ENCODE measurements at regions not wholly inside any gene's neighbourhood (a gene's known extent, or its start where the extent isn't known, plus 50 kb on each side); places are given as distances from the start of the nearest gene placed in this dataset.

GRCh38 chr15:62922514-62922913, 120.0 kb upstream of the TPM1 start:
- Histone ChIP-seq H3K27ac (no peak overlapping the region), H3K4me3 (no peak overlapping the region), H4K20me1 (ENCODE audit: insufficient read depth) (no peaks in the 10 kb centered on the region), H3F3A (ENCODE audit: insufficient read depth, low read depth) (no peaks in the 10 kb centered on the region), H3K79me2 (ENCODE audit: low read depth) (no peaks in the 10 kb centered on the region), H3K9me2 (ENCODE audit: insufficient read depth) (no peaks in the 10 kb centered on the region), H2AFZ (no peak overlapping the region), H3K9me3 (ENCODE audit: insufficient read depth, low read depth) (no peaks in the 10 kb centered on the region), H3K4me2 (no peak overlapping the region), H3K4me1 (replicated peaks; ENCODE audit: insufficient read depth) (no peaks in the 10 kb centered on the region; the same call in 1 of the 2 replicates), H3K36me3 (ENCODE audit: low read depth) (no peaks in the 10 kb centered on the region), H3K27me3 (ENCODE audit: insufficient read depth, low read depth) (no peaks in the 10 kb centered on the region)
- no peak for TF ChIP-seq EZH2 (IDR thresholded peaks at IDR 0.05; ENCODE audit: low read depth)
- TF ChIP-seq, protein P1, sequence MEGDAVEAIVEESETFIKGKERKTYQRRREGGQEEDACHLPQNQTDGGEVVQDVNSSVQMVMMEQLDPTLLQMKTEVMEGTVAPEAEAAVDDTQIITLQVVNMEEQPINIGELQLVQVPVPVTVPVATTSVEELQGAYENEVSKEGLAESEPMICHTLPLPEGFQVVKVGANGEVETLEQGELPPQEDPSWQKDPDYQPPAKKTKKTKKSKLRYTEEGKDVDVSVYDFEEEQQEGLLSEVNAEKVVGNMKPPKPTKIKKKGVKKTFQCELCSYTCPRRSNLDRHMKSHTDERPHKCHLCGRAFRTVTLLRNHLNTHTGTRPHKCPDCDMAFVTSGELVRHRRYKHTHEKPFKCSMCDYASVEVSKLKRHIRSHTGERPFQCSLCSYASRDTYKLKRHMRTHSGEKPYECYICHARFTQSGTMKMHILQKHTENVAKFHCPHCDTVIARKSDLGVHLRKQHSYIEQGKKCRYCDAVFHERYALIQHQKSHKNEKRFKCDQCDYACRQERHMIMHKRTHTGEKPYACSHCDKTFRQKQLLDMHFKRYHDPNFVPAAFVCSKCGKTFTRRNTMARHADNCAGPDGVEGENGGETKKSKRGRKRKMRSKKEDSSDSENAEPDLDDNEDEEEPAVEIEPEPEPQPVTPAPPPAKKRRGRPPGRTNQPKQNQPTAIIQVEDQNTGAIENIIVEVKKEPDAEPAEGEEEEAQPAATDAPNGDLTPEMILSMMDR (conservative IDR thresholded peaks at IDR 0.05): no peak
- no TSS peak for BruUV-seq (replicated peaks)
- no peak for DNase-seq
- POLR2A ChIA-PET (ENCODE audit: unreplicated experiment): interaction anchor here (0.6 kb wide), 1 partner anchor 127 kb away, joined by 9 read pairs; no protein-coding TSS in a partner anchor
- CTCF ChIA-PET: no interaction called here
- intact Hi-C loops (cut with micrococcal nuclease; ENCODE audit: unreplicated experiment): loop anchor here (10.0 kb wide), 1 partner anchor 122 kb away; the partner anchor contains the start of gene TPM1

- TF ChIP-seq, protein P1 (conservative IDR thresholded peaks at IDR 0.05): no peak
- no peak for TF ChIP-seq EZH2 (IDR thresholded peaks at IDR 0.05; ENCODE audit: low read depth)
Measured at GRCh38 chr15:62925875-62926274, 116.7 kb upstream of the TPM1 start.

DNA sequence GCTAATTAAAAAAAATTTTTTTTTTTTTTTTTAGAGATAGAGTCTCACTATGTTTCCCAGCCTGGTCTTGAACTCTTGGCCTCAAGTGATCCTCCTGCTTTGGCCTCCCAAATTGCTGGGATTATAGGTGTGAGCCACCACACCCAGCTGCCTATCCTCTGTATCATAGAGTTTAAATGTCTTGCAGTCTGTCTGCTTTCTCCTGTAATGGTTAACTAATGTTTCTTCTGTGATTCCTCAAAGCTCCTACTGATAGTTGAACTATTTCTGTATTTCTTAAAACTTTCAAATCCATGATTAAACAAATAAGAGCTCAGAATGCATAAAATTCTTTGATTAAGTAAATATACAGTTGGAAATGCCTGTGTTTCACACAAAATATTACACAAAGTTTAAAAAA, 115.4 kb upstream of the TPM1 start:
- Histone ChIP-seq H3K4me2 (no peak overlapping the region), H3K36me3 (ENCODE audit: low read depth) (no peaks in the 10 kb centered on the region), H3K4me1 (replicated peaks; ENCODE audit: insufficient read depth) (peaks cover 23% of the 10 kb centered on the region), H3K27ac (no peak overlapping the region), H3K27me3 (ENCODE audit: insufficient read depth, low read depth) (no peaks in the 10 kb centered on the region), H4K20me1 (ENCODE audit: insufficient read depth) (no peaks in the 10 kb centered on the region), H3K79me2 (ENCODE audit: low read depth) (no peaks in the 10 kb centered on the region), H3K4me3 (no peak overlapping the region), H3F3A (ENCODE audit: insufficient read depth, low read depth) (peaks cover 21% of the 10 kb centered on the region; the same call in 1 of the 2 replicates), H2AFZ (no peak overlapping the region), H3K9me3 (ENCODE audit: insufficient read depth, low read depth) (no peaks in the 10 kb centered on the region), H3K9me2 (ENCODE audit: insufficient read depth) (no peaks in the 10 kb centered on the region)
- TF ChIP-seq, protein P1 (conservative IDR thresholded peaks at IDR 0.05): no peak
- no peak for TF ChIP-seq EZH2 (IDR thresholded peaks at IDR 0.05; ENCODE audit: low read depth)
- POLR2A ChIA-PET (ENCODE audit: unreplicated experiment): no interaction called here
- intact Hi-C loops (cut with micrococcal nuclease; ENCODE audit: unreplicated experiment): loop anchor here (10.0 kb wide), 1 partner anchor 118 kb away; the partner anchor contains the start of gene TPM1
- CTCF ChIA-PET: interaction anchor here (0.6 kb wide), 1 partner anchor 421 kb away, joined by 5 read pairs; no protein-coding TSS in a partner anchor
- no TSS peak for BruUV-seq (replicated peaks)
- no peak for DNase-seq

More at GRCh38 chr15:62925875-62926274, 116.7 kb upstream of the TPM1 start:
- Histone ChIP-seq H3K79me2 (ENCODE audit: low read depth) (no peaks in the 10 kb centered on the region), H3K27me3 (ENCODE audit: insufficient read depth, low read depth) (no peaks in the 10 kb centered on the region), H3K9me2 (ENCODE audit: insufficient read depth) (no peaks in the 10 kb centered on the region), H3K4me2 (no peak overlapping the region), H3K4me1 (replicated peaks; ENCODE audit: insufficient read depth) (peaks cover 23% of the 10 kb centered on the region), H3K9me3 (ENCODE audit: insufficient read depth, low read depth) (no peaks in the 10 kb centered on the region), H3K27ac (no peak overlapping the region), H2AFZ (no peak overlapping the region), H3K36me3 (ENCODE audit: low read depth) (no peaks in the 10 kb centered on the region), H4K20me1 (ENCODE audit: insufficient read depth) (no peaks in the 10 kb centered on the region), H3K4me3 (no peak overlapping the region), H3F3A (ENCODE audit: insufficient read depth, low read depth) (peaks cover 21% of the 10 kb centered on the region; the same call in 1 of the 2 replicates)
- ChIA-PET CTCF (no interaction called here), POLR2A (ENCODE audit: unreplicated experiment) (interaction anchor here (0.5 kb wide), 1 partner anchor 148 kb away, joined by 7 read pairs; no protein-coding TSS in a partner anchor)
- no peak for DNase-seq
- intact Hi-C loops (cut with micrococcal nuclease; ENCODE audit: unreplicated experiment): loop anchor here (10.0 kb wide), 1 partner anchor 119 kb away; the partner anchor contains the start of gene TPM1
- BruUV-seq (replicated peaks): no TSS peak
